ENCODE measurements at regions not wholly inside any gene's neighbourhood (a gene's known extent, or its start where the extent isn't known, plus 50 kb on each side); places are given as distances from the start of the nearest gene placed in this dataset.

GRCh38 chr2:45134014-45134413, 124.8 kb upstream of the SIX2 start:
- DNase-seq = no peak

- no peak for DNase-seq
Observed at GRCh38 chr2:45132551-45132950, 123.3 kb upstream of the SIX2 start.

GRCh38 chr2:45131587-45131986, 122.3 kb upstream of the SIX2 start:
- no peak for DNase-seq

- DNase-seq = no peak
Observed at GRCh38 chr2:45130736-45131135, 121.5 kb upstream of the SIX2 start.

GRCh38 chr2:45128580-45128997, 119.3 kb upstream of the SIX2 start:
- no peak for DNase-seq

GRCh38 chr2:45127891-45128290, 118.6 kb upstream of the SIX2 start:
- DNase-seq = no peak

- DNase-seq = no peak
Observed at GRCh38 chr2:45127321-45127720, 118.1 kb upstream of the SIX2 start.

- no peak for DNase-seq
Observed at GRCh38 chr2:45125232-45125631, 116.0 kb upstream of the SIX2 start.

GRCh38 chr2:45124456-45124855, 115.2 kb upstream of the SIX2 start:
- DNase-seq = no peak

GRCh38 chr2:45123521-45124191, 114.4 kb upstream of the SIX2 start:
- DNase-seq = no peak

GRCh38 chr2:45123065-45123464, 113.8 kb upstream of the SIX2 start:
- no peak for DNase-seq

- no peak for DNase-seq
Observed at GRCh38 chr2:45121236-45121927, 112.1 kb upstream of the SIX2 start.

GRCh38 chr2:45120546-45120945, 111.3 kb upstream of the SIX2 start:
- DNase-seq = no peak

GRCh38 chr2:45119855-45120254, 110.6 kb upstream of the SIX2 start:
- DNase-seq = no peak

- no peak for DNase-seq
Observed at GRCh38 chr2:45119038-45119437, 109.8 kb upstream of the SIX2 start.

GRCh38 chr2:45117383-45117782, 108.1 kb upstream of the SIX2 start:
- no peak for DNase-seq

- DNase-seq = no peak
Observed at GRCh38 chr2:45115181-45115580, 105.9 kb upstream of the SIX2 start.

GRCh38 chr2:45114221-45114955, 105.1 kb upstream of the SIX2 start:
- DNase-seq = no peak

GRCh38 chr2:45112750-45113149, 103.5 kb upstream of the SIX2 start:
- no peak for DNase-seq

- no peak for DNase-seq
Observed at GRCh38 chr2:45105050-45105582, 95.9 kb upstream of the SIX2 start.

GRCh38 chr2:45104429-45104828, 95.2 kb upstream of the SIX2 start:
- DNase-seq = no peak

GRCh38 chr2:45103351-45104345, 94.4 kb upstream of the SIX2 start:
- DNase-seq = no peak
